Vagina (tissue), 2 donors: ENCODE measurements at regions not wholly inside any gene's neighbourhood (a gene's known extent, or its start where the extent isn't known, plus 50 kb on each side); places are given as distances from the start of the nearest gene placed in this dataset.

ENCODE experiments used
- POLR2A ChIP-seq, 2 donors: fragments of 450-650 bp; IDR thresholded peaks; one replicate each; pipeline ENCODE4 v1.6.1; 2017; ENCODE audit warnings: antibody characterized with exemption in 2 of 2, mild to moderate bottlenecking in 2 of 2, moderate library complexity in 2 of 2
- POLR2AphosphoS5 ChIP-seq, 2 donors: sonication (generic); formaldehyde crosslinking; IDR thresholded peaks; one replicate each; pipeline ENCODE4 v1.9.0; 2017; ENCODE audit warnings: antibody characterized with exemption in 2 of 2, mild to moderate bottlenecking in 2 of 2, low read depth in 1 of 2; ENCODE audit not compliant: insufficient read depth in 1 of 2
- TF ChIP-seq, protein P1 (sequence below), 3 experiments: fragments of 450-650 bp in 2 of 3; fragments of 200-600 bp in 1 of 3; sonication (generic) in 1 of 3; IDR thresholded peaks; one replicate each; pipeline ENCODE4 v1.5.1; 2017 to 2019; ENCODE audit warnings: antibody characterized with exemption in 3 of 3, mild to moderate bottlenecking in 2 of 3, moderate library complexity in 2 of 3

DNA sequence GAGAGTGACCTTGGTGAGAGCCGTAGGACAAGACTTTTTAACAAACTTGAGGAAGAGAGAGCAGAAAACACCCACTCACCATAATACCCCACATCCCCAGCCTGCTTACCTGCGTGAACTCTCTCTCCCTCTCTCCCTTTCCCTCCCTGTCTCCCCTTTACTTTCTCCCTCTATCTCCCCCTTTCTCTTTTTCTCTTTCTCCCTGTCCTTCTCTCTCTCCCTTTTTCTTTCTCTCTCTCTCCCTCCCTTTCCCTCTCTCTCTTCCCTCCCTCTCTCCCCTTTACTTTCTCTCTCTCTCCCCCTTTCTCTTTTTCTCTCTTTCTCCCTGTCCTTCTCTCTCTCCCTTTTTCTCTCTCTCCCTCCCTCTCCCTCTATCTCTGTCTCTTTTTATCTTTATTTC is 464.0 kb upstream of the AUTS2 start:
- TF ChIP-seq, protein P1, sequence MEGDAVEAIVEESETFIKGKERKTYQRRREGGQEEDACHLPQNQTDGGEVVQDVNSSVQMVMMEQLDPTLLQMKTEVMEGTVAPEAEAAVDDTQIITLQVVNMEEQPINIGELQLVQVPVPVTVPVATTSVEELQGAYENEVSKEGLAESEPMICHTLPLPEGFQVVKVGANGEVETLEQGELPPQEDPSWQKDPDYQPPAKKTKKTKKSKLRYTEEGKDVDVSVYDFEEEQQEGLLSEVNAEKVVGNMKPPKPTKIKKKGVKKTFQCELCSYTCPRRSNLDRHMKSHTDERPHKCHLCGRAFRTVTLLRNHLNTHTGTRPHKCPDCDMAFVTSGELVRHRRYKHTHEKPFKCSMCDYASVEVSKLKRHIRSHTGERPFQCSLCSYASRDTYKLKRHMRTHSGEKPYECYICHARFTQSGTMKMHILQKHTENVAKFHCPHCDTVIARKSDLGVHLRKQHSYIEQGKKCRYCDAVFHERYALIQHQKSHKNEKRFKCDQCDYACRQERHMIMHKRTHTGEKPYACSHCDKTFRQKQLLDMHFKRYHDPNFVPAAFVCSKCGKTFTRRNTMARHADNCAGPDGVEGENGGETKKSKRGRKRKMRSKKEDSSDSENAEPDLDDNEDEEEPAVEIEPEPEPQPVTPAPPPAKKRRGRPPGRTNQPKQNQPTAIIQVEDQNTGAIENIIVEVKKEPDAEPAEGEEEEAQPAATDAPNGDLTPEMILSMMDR (IDR thresholded peaks at IDR 0.05): no peak
- TF ChIP-seq POLR2A (IDR thresholded peaks at IDR 0.05) (no peak), POLR2AphosphoS5 (IDR thresholded peaks at IDR 0.05; ENCODE audit: insufficient read depth in 1 of 2, low read depth in 1 of 2) (no peak)
